ENCODE measurements at regions not wholly inside any gene's neighbourhood (a gene's known extent, or its start where the extent isn't known, plus 50 kb on each side); places are given as distances from the start of the nearest gene placed in this dataset.

- TF ChIP-seq, protein P1, sequence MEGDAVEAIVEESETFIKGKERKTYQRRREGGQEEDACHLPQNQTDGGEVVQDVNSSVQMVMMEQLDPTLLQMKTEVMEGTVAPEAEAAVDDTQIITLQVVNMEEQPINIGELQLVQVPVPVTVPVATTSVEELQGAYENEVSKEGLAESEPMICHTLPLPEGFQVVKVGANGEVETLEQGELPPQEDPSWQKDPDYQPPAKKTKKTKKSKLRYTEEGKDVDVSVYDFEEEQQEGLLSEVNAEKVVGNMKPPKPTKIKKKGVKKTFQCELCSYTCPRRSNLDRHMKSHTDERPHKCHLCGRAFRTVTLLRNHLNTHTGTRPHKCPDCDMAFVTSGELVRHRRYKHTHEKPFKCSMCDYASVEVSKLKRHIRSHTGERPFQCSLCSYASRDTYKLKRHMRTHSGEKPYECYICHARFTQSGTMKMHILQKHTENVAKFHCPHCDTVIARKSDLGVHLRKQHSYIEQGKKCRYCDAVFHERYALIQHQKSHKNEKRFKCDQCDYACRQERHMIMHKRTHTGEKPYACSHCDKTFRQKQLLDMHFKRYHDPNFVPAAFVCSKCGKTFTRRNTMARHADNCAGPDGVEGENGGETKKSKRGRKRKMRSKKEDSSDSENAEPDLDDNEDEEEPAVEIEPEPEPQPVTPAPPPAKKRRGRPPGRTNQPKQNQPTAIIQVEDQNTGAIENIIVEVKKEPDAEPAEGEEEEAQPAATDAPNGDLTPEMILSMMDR (IDR thresholded peaks at IDR 0.05): no peak
- no peak for TF ChIP-seq POLR2A (IDR thresholded peaks at IDR 0.05)
Observed at GRCh38 chr11:42536611-42537360, 775.0 kb upstream of the API5 start.

Measured in esophagus squamous epithelium (tissue), 4 donors.